H1 (cell line): ENCODE measurements at regions not wholly inside any gene's neighbourhood (a gene's known extent, or its start where the extent isn't known, plus 50 kb on each side); places are given as distances from the start of the nearest gene placed in this dataset.

Source experiments
- CTCF ChIA-PET: fragments of 300-600 bp; sonication (Branson Sonifier 250); formaldehyde crosslinking; loops from one replicate; lab custom pipeline; 2021; ENCODE audit not compliant: partially characterized antibody; lab: Charles Lee
- POLR2A ChIA-PET: fragments of 300-600 bp; sonication (Branson Sonifier 250); formaldehyde crosslinking; loops from one replicate; lab custom pipeline; 2021; ENCODE audit warnings: inconsistent platforms; ENCODE audit not compliant: partially characterized antibody; lab: Charles Lee
- DNase-seq, 2 experiments: peaks; one replicate each; pipeline versions ENCODE4 v3.0.0 to v3.0.0-alpha.2; 2010 to 2022; ENCODE audit warnings: low spot score in 2 of 2, low read depth in 1 of 2, mixed read lengths in 1 of 2
- FAIRE-seq: peaks from 2 replicates; lab custom pipeline; 2011; peaks lifted over from hg19 to GRCh38; lab: Jason Lieb, UNC
- H2AFZ ChIP-seq: 2 replicates; pipeline ENCODE4 v1.8.1; 2012; ENCODE audit warnings: low read length, inconsistent platforms
- H2AK5ac ChIP-seq: 2 replicates; pipeline ENCODE4 v1.6.1; 2013; ENCODE audit warnings: low read depth, low read length
- H2BK120ac ChIP-seq: replicated peaks from 2 replicates; pipeline ENCODE3; 2013; ENCODE audit warnings: low read depth, low read length, inconsistent platforms
- H2BK12ac ChIP-seq: 2 replicates; pipeline ENCODE4 v1.6.1; 2013; ENCODE audit warnings: low read depth, low read length
- H2BK15ac ChIP-seq: 2 replicates; pipeline ENCODE4 v1.6.1; 2013; ENCODE audit warnings: low read length
- H2BK20ac ChIP-seq: 2 replicates; pipeline ENCODE4 v1.6.1; 2013; ENCODE audit warnings: low read length
- H2BK5ac ChIP-seq: 2 replicates; pipeline ENCODE4 v1.6.1; 2013; ENCODE audit warnings: low read depth, low read length
- H3K14ac ChIP-seq: 2 replicates; pipeline ENCODE4 v1.6.1; 2013; ENCODE audit warnings: inconsistent platforms; ENCODE audit not compliant: insufficient read length
- H3K18ac ChIP-seq: 2 replicates; pipeline ENCODE4 v1.6.1; 2013; ENCODE audit warnings: low read length; ENCODE audit errors: extremely low read depth
- H3K23ac ChIP-seq: 2 replicates; pipeline ENCODE4 v1.6.1; 2013; ENCODE audit warnings: inconsistent platforms; ENCODE audit not compliant: insufficient read length
- H3K23me2 ChIP-seq: 2 replicates; pipeline ENCODE4 v1.6.1; 2013; ENCODE audit warnings: low read depth, low read length
- H3K27ac ChIP-seq: 2 replicates; pipeline ENCODE4 v1.6.1; 2011; ENCODE audit warnings: low read depth, low read length, inconsistent platforms
- H3K27me3 ChIP-seq, 4 experiments: replicated peaks in 1 of 4; 1 replicate in 1 of 4; 2 replicates in 3 of 4; pipeline versions ENCODE4 v1.6.1 to v1.8.1; 2011 to 2013; ENCODE audit warnings: low read length in 3 of 4, mild to moderate bottlenecking in 3 of 4, inconsistent platforms in 2 of 4, mixed read lengths in 2 of 4, moderate library complexity in 1 of 4; ENCODE audit not compliant: control insufficient read depth in 3 of 4, insufficient read depth in 3 of 4; ENCODE audit errors: extremely low read depth in 1 of 4
- H3K36me3 ChIP-seq, 4 experiments: 2 replicates each; pipeline versions ENCODE4 v1.6.1 to v1.8.1; 2011 to 2013; ENCODE audit warnings: mild to moderate bottlenecking in 4 of 4, low read length in 3 of 4, moderate library complexity in 2 of 4, control low read depth in 1 of 4, inconsistent platforms in 1 of 4; ENCODE audit not compliant: insufficient read depth in 4 of 4, control insufficient read depth in 2 of 4
- H3K4ac ChIP-seq: replicated peaks from 2 replicates; pipeline ENCODE3; 2013; ENCODE audit warnings: low read length, low read depth, mixed read lengths, inconsistent platforms; ENCODE audit not compliant: insufficient read length
- H3K4me1 ChIP-seq, 4 experiments: replicated peaks in 1 of 4; 1 replicate in 1 of 4; 2 replicates in 3 of 4; pipeline versions ENCODE4 v1.6.1 to v1.8.1; 2011 to 2013; ENCODE audit warnings: low read length in 3 of 4, inconsistent platforms in 2 of 4, mixed read lengths in 1 of 4; ENCODE audit not compliant: insufficient read depth in 4 of 4, control insufficient read depth in 3 of 4
- H3K4me2 ChIP-seq, 2 experiments: 2 replicates each; pipeline versions ENCODE4 v1.6.1 to v1.8.1; 2011 to 2013; ENCODE audit warnings: low read depth in 2 of 2, low read length in 2 of 2, control low read depth in 1 of 2, inconsistent platforms in 1 of 2, mild to moderate bottlenecking in 1 of 2; ENCODE audit not compliant: insufficient read depth in 1 of 2
- H3K4me3 ChIP-seq, 4 experiments: fragments of 200-600, 300-600 bp in 1 of 4; sonication (generic), shearing (Covaris generic), sonication (Bioruptor Twin) in 1 of 4; 2 replicates each; pipeline versions ENCODE4 v1.5.1 to v1.8.1; 2011 to 2016; ENCODE audit warnings: low read length in 4 of 4, low read depth in 3 of 4, control low read depth in 2 of 4, inconsistent platforms in 2 of 4, mild to moderate bottlenecking in 2 of 4, mixed read lengths in 1 of 4, moderate library complexity in 1 of 4; ENCODE audit not compliant: insufficient read depth in 2 of 4; ENCODE audit errors: extremely low read depth in 1 of 4
- H3K56ac ChIP-seq: replicated peaks from 2 replicates; pipeline ENCODE3; 2013; ENCODE audit warnings: low read depth, mild to moderate bottlenecking, mixed read lengths, low read length, inconsistent platforms; ENCODE audit not compliant: insufficient read length
- H3K79me1 ChIP-seq: 2 replicates; pipeline ENCODE4 v1.6.1; 2013; ENCODE audit warnings: low read depth, low read length, control low read depth
- H3K79me2 ChIP-seq, 2 experiments: 2 replicates each; pipeline versions ENCODE4 v1.6.1 to v1.8.1; 2012 to 2013; ENCODE audit warnings: low read length in 2 of 2, mild to moderate bottlenecking in 2 of 2, inconsistent platforms in 1 of 2; ENCODE audit not compliant: insufficient read depth in 2 of 2, control insufficient read depth in 1 of 2
- H3K9ac ChIP-seq, 4 experiments: replicated peaks in 1 of 4; 1 replicate in 1 of 4; 2 replicates in 3 of 4; pipeline versions ENCODE4 v1.6.1 to v1.8.1; 2011 to 2013; ENCODE audit warnings: low read depth in 3 of 4, low read length in 3 of 4, control low read depth in 2 of 4, mild to moderate bottlenecking in 2 of 4, moderate library complexity in 2 of 4, inconsistent platforms in 1 of 4; ENCODE audit errors: extremely low read depth in 1 of 4
- H3K9me3 ChIP-seq, 2 experiments: 2 replicates each; pipeline versions ENCODE4 v1.6.1 to v1.8.1; 2012 to 2013; ENCODE audit warnings: mild to moderate bottlenecking in 2 of 2, moderate library complexity in 2 of 2, control low read depth in 1 of 2, inconsistent platforms in 1 of 2, low read depth in 1 of 2, low read length in 1 of 2, mixed read lengths in 1 of 2; ENCODE audit not compliant: insufficient read depth in 2 of 2
- H4K20me1 ChIP-seq, 2 experiments: replicated peaks in 1 of 2; 2 replicates each; pipeline versions ENCODE3 to v1.8.1; 2011 to 2013; ENCODE audit warnings: inconsistent platforms in 2 of 2, low read length in 2 of 2, mild to moderate bottlenecking in 1 of 2; ENCODE audit not compliant: insufficient read depth in 2 of 2, control insufficient read depth in 1 of 2
- H4K5ac ChIP-seq: 2 replicates; pipeline ENCODE4 v1.6.1; 2013; ENCODE audit warnings: low read length, low read depth, mixed read lengths, inconsistent platforms; ENCODE audit not compliant: insufficient read length
- H4K8ac ChIP-seq: 2 replicates; pipeline ENCODE4 v1.8.0; 2013; ENCODE audit warnings: mild to moderate bottlenecking, moderate library complexity, low read length, inconsistent platforms; ENCODE audit not compliant: insufficient read depth; ENCODE audit errors: extremely low read depth
- H4K91ac ChIP-seq: replicated peaks from 2 replicates; pipeline ENCODE3; 2013; ENCODE audit warnings: low read length, mixed read lengths, inconsistent platforms; ENCODE audit not compliant: insufficient read length
- FOSL1 ChIP-seq: IDR thresholded peaks from 2 replicates; pipeline ENCODE4 v1.6.1; 2011; ENCODE audit warnings: mild to moderate bottlenecking, low read depth, low read length, moderate library complexity; ENCODE audit not compliant: insufficient read depth
- WGBS, 2 experiments: shearing (Covaris generic) in 1 of 2; methylation state at CpG; one replicate each; pipeline versions ENCODE4 v1.1.6 to v1.1.7; 2013 to 2015; ENCODE audit warnings: low lambda C conversion rate in 2 of 2, mixed read lengths in 2 of 2, inconsistent platforms in 1 of 2, low coverage in 1 of 2, missing lambda C conversion rate in 1 of 2; ENCODE audit not compliant: insufficient replicate concordance in 2 of 2, insufficient coverage in 1 of 2, insufficient read length in 1 of 2; ENCODE audit errors: extremely low coverage in 1 of 2, missing lambda C conversion rate in 1 of 2; 5-methylcytosine and 5-hydroxymethylcytosine counted together

- DNase-seq (no peak), FAIRE-seq (no peak)
- H4K8ac ChIP-seq = no peak overlapping the region
- POLR2A ChIA-PET = no interaction called here
- no peak overlapping the region for H3K23ac ChIP-seq
- no peak overlapping the region for H3K56ac ChIP-seq
- no peak overlapping the region for H3K14ac ChIP-seq
- no peak overlapping the region for H2BK15ac ChIP-seq
- TF ChIP-seq FOSL1 = no peak
- no peaks in the 10 kb centered on the region for H3K79me1 ChIP-seq
- H3K27me3 ChIP-seq = no peaks in the 10 kb centered on the region
- no peak overlapping the region for H2AFZ ChIP-seq
- H4K20me1 ChIP-seq = no peaks in the 10 kb centered on the region
- H3K4ac ChIP-seq = no peak overlapping the region
- H3K27ac ChIP-seq = no peak overlapping the region
- no peaks in the 10 kb centered on the region for H3K4me1 ChIP-seq
- H3K9ac ChIP-seq = no peak overlapping the region
- H3K4me3 ChIP-seq = no peak overlapping the region
- H2BK5ac ChIP-seq = no peak overlapping the region
- no peaks in the 10 kb centered on the region for H3K79me2 ChIP-seq
- H3K36me3 ChIP-seq = no peaks in the 10 kb centered on the region
- H3K9me3 ChIP-seq = no peaks in the 10 kb centered on the region
- H4K91ac ChIP-seq = no peak overlapping the region
- H3K18ac ChIP-seq = no peak overlapping the region
- H2AK5ac ChIP-seq = no peak overlapping the region
- no peaks in the 10 kb centered on the region for H3K23me2 ChIP-seq
- CTCF ChIA-PET = no interaction called here
- no peak overlapping the region for H2BK20ac ChIP-seq
- 96% methylated on average over 3 of the region's 3 CpGs; no CpG with 5 or more reads in 1 of the 2 experiments for WGBS, 2 experiments
- no peak overlapping the region for H3K4me2 ChIP-seq
- H2BK12ac ChIP-seq = no peak overlapping the region
- H4K5ac ChIP-seq = no peak overlapping the region
- H2BK120ac ChIP-seq = no peak overlapping the region
These were observed 138.0 kb upstream of the TBX18 start for GRCh38 chr6:84902354-84902928.
